ENCODE measurements at regions not wholly inside any gene's neighbourhood (a gene's known extent, or its start where the extent isn't known, plus 50 kb on each side); places are given as distances from the start of the nearest gene placed in this dataset.

DNA sequence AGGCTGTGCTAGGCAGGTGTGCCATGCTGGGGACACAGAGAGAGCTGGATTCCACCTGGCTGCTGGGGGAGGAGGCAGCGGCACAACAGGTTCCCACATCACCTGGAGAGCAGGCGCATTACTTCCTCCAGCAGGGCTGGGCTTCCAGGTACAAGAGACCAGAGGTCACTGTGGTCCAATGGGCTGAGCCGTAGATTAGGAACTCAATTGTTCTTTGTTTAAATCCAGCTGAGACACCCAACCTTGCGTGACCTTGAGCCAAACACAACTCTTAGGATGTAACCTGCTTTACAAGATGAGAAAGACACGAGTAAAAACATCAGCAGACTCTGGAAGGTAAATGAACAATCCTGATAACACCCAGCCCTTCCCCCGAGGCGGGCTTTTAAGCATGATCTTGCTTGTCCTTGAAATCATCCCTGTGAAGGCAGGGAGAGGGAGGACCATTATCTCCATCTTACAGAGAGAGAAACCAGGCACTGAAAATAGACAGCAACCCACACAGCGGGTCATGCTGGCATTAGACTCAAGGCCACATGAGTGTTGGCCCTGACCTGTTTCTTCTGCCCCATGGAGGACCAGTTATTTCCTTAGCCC, 216.5 kb upstream of the RREB1 start:
- no peak for DNase-seq (ENCODE audit: low spot score)

DNA sequence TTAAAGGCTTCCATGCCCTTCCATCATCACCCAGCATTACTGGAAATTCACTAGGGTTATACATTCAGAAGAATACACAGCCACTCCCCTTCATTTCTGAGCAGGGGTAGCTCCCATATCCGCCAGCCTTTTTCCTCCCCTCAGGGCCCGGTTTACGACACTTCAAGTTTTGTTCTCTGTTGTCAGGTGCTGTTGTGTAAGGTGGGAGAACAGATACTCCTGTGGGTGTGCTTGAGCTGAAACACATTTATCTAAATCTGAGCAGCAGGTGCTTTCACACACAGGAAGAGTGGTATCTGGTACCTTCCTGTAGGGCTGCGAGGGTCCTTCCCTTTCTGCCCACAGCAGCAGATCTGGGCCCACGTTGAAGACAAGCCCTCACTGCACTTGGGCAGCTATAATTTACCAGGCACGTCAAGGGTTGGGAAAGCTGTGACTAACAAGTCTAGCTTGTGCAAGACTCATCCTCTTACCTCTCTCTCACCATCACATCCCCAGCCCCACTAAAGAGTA, 215.8 kb upstream of the RREB1 start:
- DNase-seq (ENCODE audit: low spot score), result no peak

DNA sequence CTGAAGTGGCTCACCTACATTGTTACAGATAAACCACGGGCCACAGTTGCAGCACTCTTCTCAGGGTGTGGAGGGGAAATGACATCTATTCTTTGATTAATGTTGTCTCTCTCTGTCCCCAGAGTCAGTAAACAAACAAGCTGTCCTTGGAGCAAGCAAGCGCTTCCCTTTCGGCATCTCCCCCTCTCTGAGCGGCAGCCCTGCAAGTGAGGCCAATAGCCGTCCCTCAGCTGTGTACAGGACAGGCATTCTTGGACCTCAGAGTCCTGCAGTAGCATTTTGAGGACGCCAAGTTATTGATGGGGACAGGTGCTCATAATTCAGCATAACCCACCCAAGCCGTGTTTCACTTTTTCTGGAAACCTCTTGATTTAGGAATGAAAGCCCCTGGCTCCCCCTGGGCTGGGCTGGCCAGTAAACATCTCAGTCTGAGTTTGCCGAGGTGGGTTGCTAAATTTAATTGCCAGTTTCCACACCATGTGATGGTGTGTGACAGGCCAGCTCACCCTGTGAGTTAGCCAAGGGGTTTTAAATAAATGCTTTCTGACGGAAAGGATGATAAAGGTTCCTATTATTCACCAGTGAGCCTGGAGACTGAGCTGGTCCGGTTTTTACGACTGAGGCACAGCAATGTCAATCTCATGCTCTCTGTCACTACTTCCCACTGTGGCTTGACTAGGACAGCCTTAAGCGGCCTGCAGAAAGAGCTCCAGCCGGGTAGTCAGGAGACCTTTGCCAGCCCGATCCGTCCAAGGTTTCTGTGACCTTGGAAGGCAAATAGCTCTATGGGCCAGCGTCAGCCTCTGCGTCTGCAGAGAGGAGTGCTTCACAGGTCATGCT, 214.8 kb upstream of the RREB1 start:
- DNase-seq (ENCODE audit: low spot score), result no peak

DNA sequence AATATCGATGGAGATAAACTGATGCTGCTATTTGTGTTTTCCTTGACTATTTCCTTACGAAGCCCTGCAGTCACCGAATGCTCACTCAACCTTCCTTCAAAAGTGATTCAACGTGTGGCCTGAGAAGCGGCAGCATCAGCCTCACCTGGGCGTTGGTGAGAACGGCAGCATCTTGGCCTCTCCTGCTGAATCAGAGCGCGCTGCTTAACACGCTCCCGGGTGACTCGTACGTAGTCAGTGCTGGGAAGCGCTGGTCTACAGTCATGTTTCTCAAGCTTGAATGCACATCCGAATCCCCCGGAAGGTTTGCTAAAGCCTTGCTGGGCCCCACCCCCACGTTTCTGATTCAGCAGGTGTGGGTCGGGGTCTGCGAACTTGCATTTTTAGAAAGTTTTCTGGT, 214.1 kb upstream of the RREB1 start:
- DNase-seq (ENCODE audit: low spot score), result no peak

DNA sequence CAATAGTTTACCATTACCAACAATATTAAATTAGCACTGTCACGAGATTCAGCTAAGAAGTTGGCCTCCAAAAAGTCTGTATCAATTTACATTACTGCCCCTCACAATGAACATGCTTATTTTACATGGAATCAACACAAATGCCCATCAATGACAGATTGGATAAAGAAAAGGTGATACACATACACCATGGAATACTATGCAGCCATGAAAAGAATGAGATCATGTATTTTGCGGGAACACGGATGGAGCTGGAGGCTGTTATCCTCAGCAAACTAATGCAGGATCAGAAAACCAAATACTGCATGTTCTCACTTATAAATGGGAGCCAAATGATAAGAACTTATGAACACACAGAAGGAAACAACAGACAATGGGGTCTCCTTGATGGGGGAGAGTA, 211.8 kb upstream of the RREB1 start:
- no peak for DNase-seq (ENCODE audit: low spot score)

GRCh38 chr6:6897140-6897539, 210.6 kb upstream of the RREB1 start:
- DNase-seq (ENCODE audit: low spot score), result no peak

GRCh38 chr6:6900569-6901204, 207.1 kb upstream of the RREB1 start:
- DNase-seq (ENCODE audit: low spot score), result no peak

GRCh38 chr6:6901205-6901719, 206.5 kb upstream of the RREB1 start:
- DNase-seq (ENCODE audit: low spot score), result no peak

DNA sequence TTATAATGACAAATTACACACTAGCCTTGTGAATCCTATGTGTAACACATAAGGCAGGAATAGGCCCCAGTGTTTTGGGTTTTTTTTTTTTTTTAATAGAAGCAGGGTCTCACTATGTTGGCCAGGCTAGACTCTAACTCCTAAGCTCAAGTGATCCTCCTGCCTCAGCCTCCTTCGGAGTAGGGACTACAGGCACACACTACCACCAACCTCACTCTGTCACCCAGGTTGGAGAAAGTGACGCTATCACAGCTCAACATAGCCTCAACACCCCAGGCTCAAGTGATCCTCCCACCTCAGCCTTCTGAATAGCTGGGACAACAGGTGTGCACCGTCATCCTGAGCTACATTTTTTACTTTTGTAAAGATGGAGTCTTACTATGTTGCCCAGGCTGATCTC, 205.8 kb upstream of the RREB1 start:
- no peak for DNase-seq (ENCODE audit: low spot score)

GRCh38 chr6:6905961-6906518, 201.7 kb upstream of the RREB1 start:
- no peak for DNase-seq (ENCODE audit: low spot score)

GRCh38 chr6:6906570-6907213, 201.1 kb upstream of the RREB1 start:
- no peak for DNase-seq (ENCODE audit: low spot score)

GRCh38 chr6:6907286-6907685, 200.5 kb upstream of the RREB1 start:
- DNase-seq (ENCODE audit: low spot score), result no peak

DNA sequence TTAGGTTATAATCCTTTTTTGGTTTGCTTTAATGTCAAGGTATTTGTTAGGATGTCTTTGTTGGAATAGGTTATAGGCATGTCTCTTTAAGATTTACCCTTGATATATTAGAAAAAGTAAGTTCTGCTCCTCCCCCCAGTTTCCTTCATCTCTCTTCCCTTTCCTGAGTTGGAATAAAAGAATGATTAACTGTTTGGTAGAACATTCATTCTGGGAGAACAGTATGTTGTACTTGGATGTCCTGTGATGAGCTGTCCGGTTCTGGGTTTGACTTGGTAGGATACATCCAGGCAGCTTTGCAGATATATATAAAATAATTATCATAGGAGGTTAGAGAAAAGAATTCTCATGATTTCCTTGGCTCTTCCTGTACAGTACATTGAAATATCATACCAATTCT, 199.6 kb upstream of the RREB1 start:
- no peak for DNase-seq (ENCODE audit: low spot score)

DNA sequence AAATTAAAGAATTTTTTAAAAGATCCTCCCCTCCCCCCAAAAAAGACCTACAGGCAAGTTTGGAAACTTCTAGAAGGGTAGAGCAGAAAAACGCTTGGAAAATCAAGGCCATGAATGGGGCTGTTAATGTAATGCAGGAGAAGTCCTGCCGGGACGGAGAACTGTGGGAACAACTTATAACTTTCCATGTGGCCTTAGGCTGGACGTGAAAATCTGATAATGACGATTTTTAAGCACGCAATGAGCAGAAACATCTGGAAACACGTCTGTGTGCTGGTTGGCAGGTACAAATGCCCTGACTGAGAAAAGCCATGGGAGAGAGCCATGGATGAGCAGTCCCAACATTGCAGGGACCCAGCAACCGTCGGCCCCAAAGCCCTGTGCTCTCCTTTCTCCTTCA, 198.7 kb upstream of the RREB1 start:
- DNase-seq (ENCODE audit: low spot score), result no peak

DNA sequence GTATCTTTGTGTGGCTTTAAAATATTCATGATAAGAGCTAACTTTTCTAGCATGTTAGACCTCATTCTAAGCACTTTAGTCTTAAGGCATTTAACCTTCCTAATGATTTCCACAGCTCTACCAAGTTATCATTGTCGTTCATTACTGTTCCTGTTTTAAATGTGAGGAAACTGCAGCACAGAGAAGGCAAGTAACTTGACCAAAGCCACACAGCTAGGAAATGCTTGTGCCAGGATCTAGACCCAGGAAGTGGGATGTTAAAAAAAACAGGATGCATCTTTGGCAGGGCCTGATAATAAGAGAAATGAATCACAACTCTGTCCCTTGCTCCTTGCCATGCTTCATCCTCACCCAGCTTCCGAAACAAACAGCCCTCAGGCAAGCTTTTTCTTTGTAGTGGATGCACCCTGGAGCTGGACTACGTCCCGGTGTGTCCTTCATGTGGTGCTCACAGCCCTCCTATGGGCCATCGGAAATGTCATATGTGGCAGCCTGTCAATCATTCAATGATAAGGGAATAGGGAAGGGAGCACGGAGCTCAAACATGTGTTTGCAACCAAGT, 196.9 kb upstream of the RREB1 start:
- DNase-seq (ENCODE audit: low spot score), result no peak

DNA sequence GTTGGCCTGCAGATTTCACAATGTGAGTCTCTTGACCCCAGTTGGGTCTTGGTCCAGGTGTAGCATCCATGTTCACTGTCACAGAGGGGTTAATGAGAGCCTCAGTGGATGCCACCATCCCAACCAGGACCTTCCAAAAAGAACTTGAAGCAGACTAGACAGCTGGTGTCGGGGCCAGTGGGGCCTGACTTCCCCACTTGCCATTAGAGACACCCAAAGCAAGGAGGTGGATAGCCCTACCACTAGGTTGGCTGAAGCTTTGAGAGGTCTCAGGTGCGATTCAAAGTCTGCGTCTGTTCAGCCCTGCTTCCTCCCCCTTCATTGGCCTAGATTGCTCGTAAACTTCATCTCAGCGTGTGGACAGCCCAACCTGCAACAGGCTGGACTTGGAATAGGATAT, 196.4 kb upstream of the RREB1 start:
- no peak for DNase-seq (ENCODE audit: low spot score)

GRCh38 chr6:6912817-6913744, 194.7 kb upstream of the RREB1 start:
- no peak for DNase-seq (ENCODE audit: low spot score)

GRCh38 chr6:6915219-6915618, 192.5 kb upstream of the RREB1 start:
- DNase-seq (ENCODE audit: low spot score), result no peak

GRCh38 chr6:6915813-6916547, 191.8 kb upstream of the RREB1 start:
- peak; percentile 66 for DNase-seq (ENCODE audit: low spot score)

DNA sequence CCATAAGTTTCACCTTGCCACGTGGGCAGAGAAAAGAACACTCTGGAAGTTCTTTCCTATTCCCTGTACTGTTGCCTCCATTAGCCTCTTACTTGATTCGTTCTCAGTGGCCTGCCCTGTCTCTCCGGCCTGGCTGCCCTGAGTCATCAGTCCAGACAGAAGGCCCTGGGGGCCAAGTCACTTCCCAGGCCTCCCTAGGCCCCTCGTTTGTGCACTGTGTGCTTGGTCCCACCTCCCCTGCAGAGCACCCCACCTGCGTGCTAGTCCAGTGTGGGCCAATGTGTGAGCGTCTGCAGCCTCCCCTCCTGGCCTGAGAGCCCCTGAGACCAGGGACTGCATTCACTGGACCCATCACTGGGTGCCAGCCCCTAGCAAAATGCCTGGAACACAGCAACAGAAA, 191.2 kb upstream of the RREB1 start:
- no peak for DNase-seq (ENCODE audit: low spot score)
